Activated CD8-positive, alpha-beta memory T cell treated with anti-CD3 and anti-CD28 coated beads for 24 hours (primary cell): ENCODE measurements at regions not wholly inside any gene's neighbourhood (a gene's known extent, or its start where the extent isn't known, plus 50 kb on each side); places are given as distances from the start of the nearest gene placed in this dataset.

Source experiments
- DNase-seq: peaks from one replicate; pipeline ENCODE4 v3.0.0-alpha.2; 2020

- no peak for DNase-seq
These were observed 52.5 kb upstream of the PLEKHG7 start for GRCh38 chr12:92650228-92650822.

- peak; percentile 68 for DNase-seq
These were observed 53.1 kb upstream of the PLEKHG7 start for GRCh38 chr12:92649511-92650227.

GRCh38 chr12:92648242-92649031 lies 54.4 kb upstream of the PLEKHG7 start:
- no peak for DNase-seq

GRCh38 chr12:92641291-92641690 lies 61.5 kb upstream of the PLEKHG7 start:
- no peak for DNase-seq

GRCh38 chr12:92640691-92641090 lies 62.1 kb upstream of the PLEKHG7 start:
- no peak for DNase-seq

- DNase-seq = no peak
These were observed 63.8 kb upstream of the PLEKHG7 start for GRCh38 chr12:92639017-92639416.

- DNase-seq = no peak
These were observed 68.1 kb upstream of the PLEKHG7 start for GRCh38 chr12:92634730-92635129.

GRCh38 chr12:92634202-92634601 lies 68.6 kb upstream of the PLEKHG7 start:
- no peak for DNase-seq

- no peak for DNase-seq
These were observed 71.8 kb upstream of the PLEKHG7 start for GRCh38 chr12:92630968-92631367.

- no peak for DNase-seq
These were observed 73.3 kb upstream of the PLEKHG7 start for GRCh38 chr12:92629349-92630065.

- DNase-seq = no peak
These were observed 74.3 kb upstream of the PLEKHG7 start for GRCh38 chr12:92628476-92628875.

- DNase-seq = no peak
These were observed 75.3 kb upstream of the PLEKHG7 start for GRCh38 chr12:92627511-92627910.

- DNase-seq = no peak
These were observed 77.0 kb upstream of the PLEKHG7 start for GRCh38 chr12:92625639-92626310.

GRCh38 chr12:92624236-92624635 lies 78.6 kb upstream of the PLEKHG7 start:
- DNase-seq = no peak

- DNase-seq = no peak
These were observed 79.4 kb upstream of the PLEKHG7 start for GRCh38 chr12:92623386-92623785.

- DNase-seq = no peak
These were observed 81.0 kb upstream of the PLEKHG7 start for GRCh38 chr12:92621833-92622232.

GRCh38 chr12:92621312-92621711 lies 81.5 kb upstream of the PLEKHG7 start:
- DNase-seq = no peak

GRCh38 chr12:92619730-92620684 lies 82.8 kb upstream of the PLEKHG7 start:
- DNase-seq = no peak

GRCh38 chr12:92619026-92619425 lies 83.8 kb upstream of the PLEKHG7 start:
- no peak for DNase-seq

- no peak for DNase-seq
These were observed 87.1 kb upstream of the PLEKHG7 start for GRCh38 chr12:92615703-92616102.

GRCh38 chr12:92615086-92615485 lies 87.7 kb upstream of the PLEKHG7 start:
- DNase-seq = no peak

GRCh38 chr12:92614502-92614901 lies 88.3 kb upstream of the PLEKHG7 start:
- DNase-seq = no peak
